ENCODE measurements at regions not wholly inside any gene's neighbourhood (a gene's known extent, or its start where the extent isn't known, plus 50 kb on each side); places are given as distances from the start of the nearest gene placed in this dataset.

GRCh38 chrX:40827331-40827730, 92.0 kb upstream of the MED14 start:
- Histone ChIP-seq H3K27ac (ENCODE audit: control insufficient read depth, insufficient read depth) (no peak overlapping the region), H2AFZ (ENCODE audit: control insufficient read depth, low read depth, low read length) (no peak overlapping the region), H4K20me1 (ENCODE audit: control insufficient read depth, insufficient read depth) (no peaks in the 10 kb centered on the region), H3K4me2 (ENCODE audit: control insufficient read depth, insufficient read depth) (no peak overlapping the region), H3K36me3 (ENCODE audit: control insufficient read depth in 2 of 2, insufficient read depth in 2 of 2, low read length in 1 of 2) (no peaks in the 10 kb centered on the region), H3K9ac (ENCODE audit: control insufficient read depth, insufficient read depth, low read length) (no peak overlapping the region), H3K79me2 (ENCODE audit: control insufficient read depth, insufficient read depth, low read length) (no peaks in the 10 kb centered on the region), H3K27me3 (replicated peaks in 1 of 2; ENCODE audit: control insufficient read depth in 2 of 2, insufficient read depth in 2 of 2, low read length in 1 of 2) (no peaks in the 10 kb centered on the region), H3K9me3 (replicated peaks; ENCODE audit: control insufficient read depth, insufficient read depth, low read length) (no peaks in the 10 kb centered on the region; the same call in 2 of the 3 replicates), H3K4me3 (no peak overlapping the region), H3K4me1 (ENCODE audit: control insufficient read depth, insufficient read depth, low read length) (no peaks in the 10 kb centered on the region)
- DNase-seq (ENCODE audit: low read depth, low spot score), result no peak
- no peak for TF ChIP-seq RUNX3 (IDR thresholded peaks at IDR 0.05; ENCODE audit: low read length)
- in situ Hi-C loops (cut with MboI) (no loop called here), intact Hi-C loops (cut with micrococcal nuclease; ENCODE audit: unreplicated experiment) (no loop called here)
- no TSS peak for BruUV-seq (replicated peaks)
- CTCF ChIA-PET, result interaction anchor here (1.8 kb wide), 1 partner anchor 33 kb away, joined by 7 read pairs; no protein-coding TSS in a partner anchor
- RAD21 ChIA-PET (ENCODE audit: unreplicated experiment), result no interaction called here
- no peak for FAIRE-seq
- POLR2A ChIA-PET, result no interaction called here
- SMC1A ChIA-PET (ENCODE audit: uncharacterized antibody, unreplicated experiment), result interaction anchor here (0.9 to 1.7 kb wide), 2 partner anchors 12 to 175 kb away, joined by 4 to 5 read pairs; no protein-coding TSS in a partner anchor
- ATAC-seq, result no peak
- WGBS (ENCODE audit: insufficient coverage, insufficient replicate concordance, low lambda C conversion rate, missing lambda C conversion rate), result 57% methylated on average over 4 of the region's 4 CpGs

GRCh38 chrX:40831750-40832149, 96.4 kb upstream of the MED14 start:
- no peak overlapping the region for H3K4me3 ChIP-seq
- ATAC-seq (no peak), DNase-seq (ENCODE audit: low read depth, low spot score) (no peak), FAIRE-seq (no peak)
- ChIA-PET RAD21 (ENCODE audit: unreplicated experiment) (interaction anchor here (1.2 kb wide), 1 partner anchor 46 kb away, joined by 3 read pairs; no protein-coding TSS in a partner anchor), CTCF (no interaction called here), POLR2A (no interaction called here), SMC1A (ENCODE audit: uncharacterized antibody, unreplicated experiment) (no interaction called here)
- H3K4me2 ChIP-seq (ENCODE audit: control insufficient read depth, insufficient read depth), result no peak overlapping the region
- in situ Hi-C loops (cut with MboI) (no loop called here), intact Hi-C loops (cut with micrococcal nuclease; ENCODE audit: unreplicated experiment) (no loop called here)
- no peaks in the 10 kb centered on the region for H3K36me3 ChIP-seq (ENCODE audit: control insufficient read depth in 2 of 2, insufficient read depth in 2 of 2, low read length in 1 of 2)
- no peaks in the 10 kb centered on the region; the same call in 2 of the 3 replicates for H3K9me3 ChIP-seq (replicated peaks; ENCODE audit: control insufficient read depth, insufficient read depth, low read length)
- BruUV-seq (replicated peaks), result no TSS peak
- no peaks in the 10 kb centered on the region for H3K4me1 ChIP-seq (ENCODE audit: control insufficient read depth, insufficient read depth, low read length)
- H2AFZ ChIP-seq (ENCODE audit: control insufficient read depth, low read depth, low read length), result no peak overlapping the region
- no peak overlapping the region for H3K27ac ChIP-seq (ENCODE audit: control insufficient read depth, insufficient read depth)
- WGBS (ENCODE audit: insufficient coverage, insufficient replicate concordance, low lambda C conversion rate, missing lambda C conversion rate), result 56% methylated on average over 12 of the region's 12 CpGs
- H3K9ac ChIP-seq (ENCODE audit: control insufficient read depth, insufficient read depth, low read length), result no peak overlapping the region
- H3K27me3 ChIP-seq (replicated peaks in 1 of 2; ENCODE audit: control insufficient read depth in 2 of 2, insufficient read depth in 2 of 2, low read length in 1 of 2), result no peaks in the 10 kb centered on the region
- no peaks in the 10 kb centered on the region for H4K20me1 ChIP-seq (ENCODE audit: control insufficient read depth, insufficient read depth)
- no peaks in the 10 kb centered on the region for H3K79me2 ChIP-seq (ENCODE audit: control insufficient read depth, insufficient read depth, low read length)
- TF ChIP-seq PKNOX1 (IDR thresholded peaks at IDR 0.05), result no peak
- no peak for TF ChIP-seq ZNF217 (IDR thresholded peaks at IDR 0.05)
- TF ChIP-seq CREB1 (IDR thresholded peaks at IDR 0.05; ENCODE audit: low read depth), result no peak
- no peak for TF ChIP-seq ESRRA (IDR thresholded peaks at IDR 0.05; ENCODE audit: low read length)
- no peak for TF ChIP-seq CBX5 (IDR thresholded peaks at IDR 0.05; ENCODE audit: low read depth)
